GM19328 (cell line): ENCODE measurements at regions not wholly inside any gene's neighbourhood (a gene's known extent, or its start where the extent isn't known, plus 50 kb on each side); places are given as distances from the start of the nearest gene placed in this dataset.

Source experiments
- ATAC-seq: cut with Tn5 transposase; IDR thresholded peaks from one replicate; pipeline ENCODE4 v1.9.1; 2021; ENCODE audit warnings: mild to moderate bottlenecking, moderate library complexity; ENCODE audit not compliant: unreplicated experiment

- ATAC-seq, result no peak
Measured at GRCh38 chr15:95346721-95347475, 983.6 kb upstream of the NR2F2 start.

- no peak for ATAC-seq
Measured at GRCh38 chr15:95347837-95348236, 982.7 kb upstream of the NR2F2 start.

GRCh38 chr15:95350908-95351307 lies 979.6 kb upstream of the NR2F2 start:
- no peak for ATAC-seq

GRCh38 chr15:95352631-95353187 lies 977.8 kb upstream of the NR2F2 start:
- no peak for ATAC-seq

- no peak for ATAC-seq
Measured at GRCh38 chr15:95353512-95353911, 977.0 kb upstream of the NR2F2 start.

- ATAC-seq, result no peak
Measured at GRCh38 chr15:95359966-95360365, 970.5 kb upstream of the NR2F2 start.

- no peak for ATAC-seq
Measured at GRCh38 chr15:95362306-95362705, 968.2 kb upstream of the NR2F2 start.

- ATAC-seq, result no peak
Measured at GRCh38 chr15:95363646-95364045, 966.9 kb upstream of the NR2F2 start.

- no peak for ATAC-seq
Measured at GRCh38 chr15:95365511-95366107, 964.9 kb upstream of the NR2F2 start.

GRCh38 chr15:95368191-95368590 lies 962.3 kb upstream of the NR2F2 start:
- ATAC-seq, result no peak

GRCh38 chr15:95368755-95369601 lies 961.5 kb upstream of the NR2F2 start:
- no peak for ATAC-seq

GRCh38 chr15:95370291-95370690 lies 960.2 kb upstream of the NR2F2 start:
- no peak for ATAC-seq

GRCh38 chr15:95371664-95372063 lies 958.8 kb upstream of the NR2F2 start:
- ATAC-seq, result no peak

GRCh38 chr15:95375281-95375680 lies 955.2 kb upstream of the NR2F2 start:
- no peak for ATAC-seq

- no peak for ATAC-seq
Measured at GRCh38 chr15:95377258-95377852, 953.1 kb upstream of the NR2F2 start.

- no peak for ATAC-seq
Measured at GRCh38 chr15:95394186-95395067, 936.1 kb upstream of the NR2F2 start.

GRCh38 chr15:95400428-95400827 lies 930.1 kb upstream of the NR2F2 start:
- ATAC-seq, result no peak

GRCh38 chr15:95401587-95401986 lies 928.9 kb upstream of the NR2F2 start:
- no peak for ATAC-seq

GRCh38 chr15:95405447-95405846 lies 925.1 kb upstream of the NR2F2 start:
- no peak for ATAC-seq

GRCh38 chr15:95407534-95407933 lies 923.0 kb upstream of the NR2F2 start:
- ATAC-seq, result no peak
